ENCODE measurements at regions not wholly inside any gene's neighbourhood (a gene's known extent, or its start where the extent isn't known, plus 50 kb on each side); places are given as distances from the start of the nearest gene placed in this dataset.

DNA sequence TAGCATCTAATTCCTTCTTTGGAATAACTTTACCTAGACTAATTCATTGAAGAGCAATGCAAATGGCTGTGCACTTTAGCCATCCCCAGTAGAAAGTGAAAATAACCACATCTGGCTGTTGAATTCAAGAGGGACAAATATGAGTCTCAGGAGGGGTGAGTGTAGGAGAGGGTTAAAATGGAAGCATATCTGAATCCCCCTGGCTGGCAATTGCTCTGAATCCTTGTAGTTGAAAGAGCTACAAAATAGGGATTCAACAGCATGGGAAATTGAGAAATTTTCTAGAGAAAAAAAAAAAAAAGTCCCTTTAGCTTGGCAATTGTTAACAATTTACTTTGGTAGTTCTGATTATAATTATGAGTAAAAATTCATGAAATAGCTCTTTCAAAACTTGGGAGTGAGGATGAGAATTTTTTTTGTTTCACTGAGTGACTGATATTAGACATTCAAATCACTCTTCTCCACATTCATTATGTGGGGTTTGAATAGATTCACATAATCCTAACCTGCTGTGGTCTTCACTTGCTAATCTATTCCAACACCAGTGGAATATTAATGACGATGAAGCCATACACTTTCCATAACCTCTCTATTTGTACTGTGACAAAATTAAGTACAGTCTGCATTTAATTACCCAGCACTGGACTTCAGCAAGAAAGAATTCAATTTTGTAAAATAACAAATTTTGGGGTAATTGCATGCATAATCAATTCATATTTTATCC is 569.0 kb upstream of the MCTP2 start:
- no peak for TF ChIP-seq CTCF (IDR thresholded peaks at IDR 0.05)
- DNase-seq: no peak
- Mint-ChIP-seq H3K4me3 (no peak overlapping the region), H3K9me3 (no peaks in the 10 kb centered on the region), H3K36me3 (ENCODE audit: low read depth) (no peaks in the 10 kb centered on the region), H3K27ac (no peak overlapping the region), H3K27me3 (ENCODE audit: low read depth, poor library complexity) (no peaks in the 10 kb centered on the region), H3K4me1 (peaks cover 13% of the 10 kb centered on the region)

- Mint-ChIP-seq H3K27ac (no peak overlapping the region), H3K27me3 (ENCODE audit: low read depth, poor library complexity) (no peaks in the 10 kb centered on the region), H3K4me1 (peaks cover 5% of the 10 kb centered on the region), H3K9me3 (no peaks in the 10 kb centered on the region), H3K4me3 (no peak overlapping the region), H3K36me3 (ENCODE audit: low read depth) (no peaks in the 10 kb centered on the region)
- DNase-seq: no peak
- TF ChIP-seq CTCF (IDR thresholded peaks at IDR 0.05): no peak
Observed at GRCh38 chr15:93658026-93658816, 569.2 kb upstream of the RGMA start.

GRCh38 chr15:93656041-93656440 is 567.0 kb upstream of the RGMA start:
- no peak for DNase-seq
- Mint-ChIP-seq H3K36me3 (ENCODE audit: low read depth) (no peaks in the 10 kb centered on the region), H3K4me1 (peaks cover 5% of the 10 kb centered on the region), H3K27ac (no peak overlapping the region), H3K4me3 (no peak overlapping the region), H3K9me3 (peaks cover 7% of the 10 kb centered on the region), H3K27me3 (ENCODE audit: low read depth, poor library complexity) (no peaks in the 10 kb centered on the region)
- TF ChIP-seq CTCF (IDR thresholded peaks at IDR 0.05): no peak

DNA sequence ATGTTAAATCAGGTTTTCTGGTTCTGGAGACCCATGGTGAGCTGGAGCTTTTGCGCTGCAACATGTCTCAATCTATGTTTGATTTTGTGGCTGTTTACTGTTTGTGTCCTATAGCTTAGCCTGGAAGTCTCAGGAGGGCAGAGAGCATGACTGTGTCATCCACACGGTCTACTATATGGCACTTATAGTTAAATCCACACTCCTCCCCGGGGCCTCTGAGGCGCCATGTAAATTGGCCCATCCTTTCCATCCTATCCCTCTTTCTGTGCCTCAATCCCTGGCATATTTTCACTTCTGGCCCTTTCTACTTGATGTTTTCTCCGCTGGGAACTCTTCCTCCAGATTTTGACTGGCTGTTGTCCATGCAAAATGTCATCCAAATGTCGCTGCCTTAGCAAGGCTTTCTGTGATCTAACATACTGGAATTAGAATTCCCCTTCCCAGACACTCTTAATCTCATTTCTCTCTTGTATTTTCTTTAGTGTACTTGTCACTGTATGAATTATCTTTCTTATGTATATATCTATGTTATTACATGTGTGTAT is 560.8 kb upstream of the RGMA start:
- Mint-ChIP-seq H3K27me3 (ENCODE audit: low read depth, poor library complexity) (no peaks in the 10 kb centered on the region), H3K27ac (no peak overlapping the region), H3K4me1 (no peaks in the 10 kb centered on the region), H3K9me3 (peaks cover 7% of the 10 kb centered on the region), H3K36me3 (ENCODE audit: low read depth) (no peaks in the 10 kb centered on the region), H3K4me3 (no peak overlapping the region)
- TF ChIP-seq CTCF (IDR thresholded peaks at IDR 0.05): no peak
- DNase-seq: no peak

GRCh38 chr15:93646193-93646592 is 557.2 kb upstream of the RGMA start:
- TF ChIP-seq CTCF (IDR thresholded peaks at IDR 0.05): no peak
- Mint-ChIP-seq H3K9me3 (no peaks in the 10 kb centered on the region), H3K27me3 (ENCODE audit: low read depth, poor library complexity) (no peaks in the 10 kb centered on the region), H3K4me3 (no peak overlapping the region), H3K36me3 (ENCODE audit: low read depth) (no peaks in the 10 kb centered on the region), H3K4me1 (peaks cover 6% of the 10 kb centered on the region), H3K27ac (no peak overlapping the region)
- no peak for DNase-seq

All from nephron progenitor cell (in vitro differentiated cells).